ENCODE measurements at regions not wholly inside any gene's neighbourhood (a gene's known extent, or its start where the extent isn't known, plus 50 kb on each side); places are given as distances from the start of the nearest gene placed in this dataset.

DNA sequence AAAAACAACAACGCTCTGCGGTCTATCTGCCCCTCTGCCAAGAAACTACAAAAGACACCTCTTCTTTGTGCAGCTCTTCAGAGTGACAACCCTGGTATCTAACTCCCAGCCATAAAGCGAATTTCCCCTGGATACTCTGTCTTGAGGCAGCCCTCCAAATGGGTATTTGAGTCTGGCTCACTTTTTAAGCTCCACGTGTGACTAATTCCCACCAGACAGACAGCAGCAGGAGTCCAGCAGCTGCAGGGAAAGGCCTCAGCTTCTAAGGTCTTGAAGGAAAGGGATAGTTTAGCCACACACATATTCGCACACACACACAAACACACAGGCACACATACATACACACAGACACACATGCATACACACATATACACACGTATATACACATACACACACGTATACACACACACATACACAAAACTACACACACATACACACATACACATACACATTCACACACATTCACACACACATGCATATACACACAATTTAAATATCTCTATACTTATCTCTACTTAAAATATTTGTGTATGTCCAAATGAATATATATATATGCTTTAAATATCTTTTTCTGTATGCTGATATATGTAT, 188.8 kb downstream of the TSHZ3 start:
- Histone ChIP-seq H3K4me1 (ENCODE audit: low read depth) (no peaks in the 10 kb centered on the region), H3K36me3 (ENCODE audit: low read depth) (no peaks in the 10 kb centered on the region), H3K4me3 (no peak overlapping the region), H3K9me3 (no peaks in the 10 kb centered on the region)
- TF ChIP-seq, protein P1, sequence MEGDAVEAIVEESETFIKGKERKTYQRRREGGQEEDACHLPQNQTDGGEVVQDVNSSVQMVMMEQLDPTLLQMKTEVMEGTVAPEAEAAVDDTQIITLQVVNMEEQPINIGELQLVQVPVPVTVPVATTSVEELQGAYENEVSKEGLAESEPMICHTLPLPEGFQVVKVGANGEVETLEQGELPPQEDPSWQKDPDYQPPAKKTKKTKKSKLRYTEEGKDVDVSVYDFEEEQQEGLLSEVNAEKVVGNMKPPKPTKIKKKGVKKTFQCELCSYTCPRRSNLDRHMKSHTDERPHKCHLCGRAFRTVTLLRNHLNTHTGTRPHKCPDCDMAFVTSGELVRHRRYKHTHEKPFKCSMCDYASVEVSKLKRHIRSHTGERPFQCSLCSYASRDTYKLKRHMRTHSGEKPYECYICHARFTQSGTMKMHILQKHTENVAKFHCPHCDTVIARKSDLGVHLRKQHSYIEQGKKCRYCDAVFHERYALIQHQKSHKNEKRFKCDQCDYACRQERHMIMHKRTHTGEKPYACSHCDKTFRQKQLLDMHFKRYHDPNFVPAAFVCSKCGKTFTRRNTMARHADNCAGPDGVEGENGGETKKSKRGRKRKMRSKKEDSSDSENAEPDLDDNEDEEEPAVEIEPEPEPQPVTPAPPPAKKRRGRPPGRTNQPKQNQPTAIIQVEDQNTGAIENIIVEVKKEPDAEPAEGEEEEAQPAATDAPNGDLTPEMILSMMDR (IDR thresholded peaks at IDR 0.05): no peak
- ATAC-seq (no peak), DNase-seq (no peak)
- intact Hi-C loops (cut with DNase I, micrococcal nuclease): no loop called here

DNA sequence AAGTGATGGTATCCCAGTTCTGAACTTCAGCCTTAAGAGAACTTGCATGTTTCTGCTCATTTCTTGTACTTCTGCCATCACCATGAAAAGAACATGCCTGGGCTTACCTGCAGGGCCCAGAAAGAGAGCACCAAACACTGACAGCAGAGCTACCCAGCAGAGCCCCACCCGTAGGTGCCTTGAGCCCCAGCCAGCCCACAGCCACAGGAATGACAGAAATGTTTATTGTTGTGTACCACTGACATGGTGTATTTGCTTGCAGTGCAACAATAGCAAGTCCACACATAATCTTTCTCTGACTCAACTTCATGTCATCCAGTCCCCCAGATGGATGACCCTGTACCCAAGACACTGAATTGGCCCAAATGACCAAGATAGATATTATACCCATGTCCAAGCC, 195.2 kb downstream of the TSHZ3 start:
- Histone ChIP-seq H3K4me1 (ENCODE audit: low read depth) (no peaks in the 10 kb centered on the region), H3K9me3 (no peaks in the 10 kb centered on the region), H3K4me3 (no peak overlapping the region), H3K36me3 (ENCODE audit: low read depth) (no peaks in the 10 kb centered on the region)
- no peak for DNase-seq
- TF ChIP-seq, protein P1 (IDR thresholded peaks at IDR 0.05): no peak
- intact Hi-C loops (cut with DNase I, micrococcal nuclease): no loop called here
- ATAC-seq: no peak

DNA sequence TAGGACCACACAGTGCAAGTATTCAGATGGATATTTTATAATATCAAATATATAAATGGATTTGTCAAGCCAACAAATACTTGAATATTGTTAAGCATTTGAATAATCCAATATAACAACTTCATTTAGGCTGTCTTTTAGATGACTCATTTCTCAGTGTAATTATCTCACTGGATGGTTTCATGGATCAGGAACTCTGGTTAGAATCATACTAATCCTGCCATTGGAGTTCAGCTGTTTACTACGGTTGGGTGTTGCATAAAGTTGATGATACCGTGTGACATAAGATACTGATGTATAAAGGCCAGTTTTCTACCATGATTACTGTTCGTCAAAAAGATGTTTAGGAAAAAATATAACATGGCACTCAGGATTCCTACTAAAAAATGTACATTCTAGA, 196.3 kb downstream of the TSHZ3 start:
- intact Hi-C loops (cut with DNase I, micrococcal nuclease): no loop called here
- ATAC-seq: no peak
- Histone ChIP-seq H3K4me3 (no peak overlapping the region), H3K4me1 (ENCODE audit: low read depth) (no peaks in the 10 kb centered on the region), H3K9me3 (no peaks in the 10 kb centered on the region), H3K36me3 (ENCODE audit: low read depth) (no peaks in the 10 kb centered on the region)
- TF ChIP-seq, protein P1 (IDR thresholded peaks at IDR 0.05): no peak
- no peak for DNase-seq

DNA sequence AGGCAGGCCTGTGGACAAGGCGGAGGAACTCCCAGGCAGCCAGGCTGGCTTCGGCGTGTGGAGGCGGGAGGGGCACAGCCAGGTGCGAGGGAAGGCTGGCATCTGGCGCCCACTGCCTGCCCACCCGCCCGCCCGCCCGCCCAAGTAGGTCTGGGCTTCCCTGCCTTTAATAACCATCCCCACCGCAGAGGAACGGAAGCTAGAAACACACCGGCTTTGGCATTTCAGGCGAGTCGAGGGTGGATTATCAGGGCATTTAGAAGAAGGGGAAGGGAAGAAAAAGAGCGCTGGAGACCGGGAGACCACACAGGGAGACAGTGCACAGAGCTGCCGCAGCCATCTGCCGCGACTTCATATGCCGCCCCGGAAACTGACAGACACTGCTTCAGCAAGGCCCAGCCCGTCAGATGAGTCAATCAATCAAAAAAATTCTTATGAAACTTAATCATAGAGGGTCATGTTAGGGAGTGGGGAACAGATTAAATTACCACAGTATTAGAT, 199.7 kb downstream of the TSHZ3 start:
- Histone ChIP-seq H3K4me1 (ENCODE audit: low read depth) (no peaks in the 10 kb centered on the region), H3K9me3 (no peaks in the 10 kb centered on the region), H3K4me3 (no peak overlapping the region), H3K36me3 (ENCODE audit: low read depth) (no peaks in the 10 kb centered on the region)
- ATAC-seq (no peak), DNase-seq (no peak)
- intact Hi-C loops (cut with DNase I, micrococcal nuclease): no loop called here
- TF ChIP-seq, protein P1 (IDR thresholded peaks at IDR 0.05): no peak

DNA sequence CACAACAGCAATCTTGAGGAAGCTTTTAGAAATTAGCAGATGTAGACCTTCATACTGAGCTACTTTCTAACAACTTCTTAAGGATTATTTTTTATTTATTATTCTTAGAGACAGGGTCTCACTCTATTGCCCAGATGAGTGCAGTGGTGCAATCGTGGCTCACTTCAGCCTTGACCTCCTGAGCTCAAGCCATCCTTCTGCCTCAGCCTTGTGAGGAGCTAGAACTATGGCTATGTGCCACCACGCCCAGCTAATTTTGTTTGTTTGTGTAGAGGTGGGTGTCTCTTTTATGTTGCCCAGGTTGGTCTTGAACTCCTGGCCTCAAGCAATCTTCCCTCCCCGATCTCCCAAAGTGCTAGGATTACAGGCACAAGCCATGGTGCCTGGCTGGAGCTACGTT, 200.6 kb downstream of the TSHZ3 start:
- no peak for ATAC-seq
- DNase-seq: no peak
- TF ChIP-seq, protein P1 (IDR thresholded peaks at IDR 0.05): no peak
- H3K4me3 ChIP-seq: no peak overlapping the region
- intact Hi-C loops (cut with DNase I, micrococcal nuclease): no loop called here
- no peaks in the 10 kb centered on the region for H3K9me3 ChIP-seq
- H3K4me1 ChIP-seq (ENCODE audit: low read depth): no peaks in the 10 kb centered on the region
- H3K36me3 ChIP-seq (ENCODE audit: low read depth): no peaks in the 10 kb centered on the region

DNA sequence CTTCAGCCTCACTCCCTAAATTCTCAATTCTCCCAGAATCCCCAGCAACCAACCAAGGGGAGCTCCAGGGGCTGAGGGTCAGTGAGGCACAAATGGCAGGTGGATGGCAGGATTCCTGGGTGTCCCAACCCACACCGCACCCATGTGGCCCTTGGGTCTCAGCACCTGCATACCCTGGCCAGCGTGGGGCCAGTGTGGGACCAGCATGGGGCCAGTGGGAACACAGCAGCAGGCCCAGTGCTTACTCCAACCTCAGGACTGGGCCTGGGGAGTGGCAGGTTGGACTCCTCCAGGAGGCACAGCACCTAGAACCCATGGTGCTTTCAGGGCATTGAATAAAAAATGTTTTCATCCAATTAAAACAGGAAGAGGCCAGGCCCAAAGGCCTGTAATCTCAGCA, 202.0 kb downstream of the TSHZ3 start:
- TF ChIP-seq, protein P1 (IDR thresholded peaks at IDR 0.05): no peak
- Histone ChIP-seq H3K36me3 (ENCODE audit: low read depth) (no peaks in the 10 kb centered on the region), H3K9me3 (no peaks in the 10 kb centered on the region), H3K4me1 (ENCODE audit: low read depth) (no peaks in the 10 kb centered on the region), H3K4me3 (no peak overlapping the region)
- no peak for ATAC-seq
- DNase-seq: no peak
- intact Hi-C loops (cut with DNase I, micrococcal nuclease): no loop called here
